ENCODE measurements at regions not wholly inside any gene's neighbourhood (a gene's known extent, or its start where the extent isn't known, plus 50 kb on each side); places are given as distances from the start of the nearest gene placed in this dataset.

- DNase-seq (ENCODE audit: low spot score) (no peak), ATAC-seq (ENCODE audit: low FRiP score) (no peak)
- no peak for TF ChIP-seq CTCF (IDR thresholded peaks at IDR 0.05)
Measured at GRCh38 chr6:48404927-48405326, 293.9 kb upstream of the PTCHD4 start.

DNA sequence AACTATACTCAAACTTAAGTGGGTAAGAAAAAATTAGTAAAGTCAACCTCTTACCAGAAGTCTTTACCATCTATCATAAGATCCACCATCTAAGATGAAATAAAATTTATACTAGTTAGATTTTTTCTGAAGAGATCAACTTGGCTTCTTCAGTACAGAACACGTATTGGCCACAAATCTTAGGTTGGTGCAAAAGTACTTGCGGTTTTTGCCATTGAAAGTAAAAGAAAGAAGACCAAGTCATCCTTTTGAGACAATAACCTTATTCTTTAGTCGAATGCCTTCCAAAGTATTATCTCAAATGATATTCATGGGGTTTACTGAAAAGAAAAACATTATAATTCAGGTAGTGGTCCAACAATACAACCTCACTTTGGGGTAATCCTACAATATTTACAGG lies 292.6 kb upstream of the PTCHD4 start:
- TF ChIP-seq CTCF (IDR thresholded peaks at IDR 0.05) = no peak
- ATAC-seq (ENCODE audit: low FRiP score) (no peak), DNase-seq (ENCODE audit: low spot score) (no peak)

GRCh38 chr6:48401016-48401415 lies 290.0 kb upstream of the PTCHD4 start:
- TF ChIP-seq CTCF (IDR thresholded peaks at IDR 0.05) = no peak
- ATAC-seq (ENCODE audit: low FRiP score) = no peak
- no peak for DNase-seq (ENCODE audit: low spot score)

DNA sequence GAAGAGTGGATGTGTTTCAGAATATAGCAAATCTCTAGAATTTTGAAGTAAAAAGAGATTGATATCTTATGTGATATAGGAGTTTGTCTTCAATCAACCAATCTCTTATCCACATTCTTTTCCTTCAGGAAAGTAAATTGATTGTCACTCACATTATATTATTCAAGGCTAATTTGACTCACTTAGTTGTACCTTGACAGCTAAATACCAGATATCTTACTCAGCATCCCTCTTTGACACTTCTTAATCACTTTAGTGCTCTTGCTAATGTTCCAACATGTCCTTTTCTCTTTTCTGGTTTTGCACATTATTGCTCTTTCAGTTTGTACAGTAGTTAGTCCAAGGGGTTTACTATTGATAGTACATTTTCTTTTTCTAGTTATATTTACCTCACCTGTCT lies 286.9 kb upstream of the PTCHD4 start:
- no peak for TF ChIP-seq CTCF (IDR thresholded peaks at IDR 0.05)
- DNase-seq (ENCODE audit: low spot score) (no peak), ATAC-seq (ENCODE audit: low FRiP score) (no peak)

DNA sequence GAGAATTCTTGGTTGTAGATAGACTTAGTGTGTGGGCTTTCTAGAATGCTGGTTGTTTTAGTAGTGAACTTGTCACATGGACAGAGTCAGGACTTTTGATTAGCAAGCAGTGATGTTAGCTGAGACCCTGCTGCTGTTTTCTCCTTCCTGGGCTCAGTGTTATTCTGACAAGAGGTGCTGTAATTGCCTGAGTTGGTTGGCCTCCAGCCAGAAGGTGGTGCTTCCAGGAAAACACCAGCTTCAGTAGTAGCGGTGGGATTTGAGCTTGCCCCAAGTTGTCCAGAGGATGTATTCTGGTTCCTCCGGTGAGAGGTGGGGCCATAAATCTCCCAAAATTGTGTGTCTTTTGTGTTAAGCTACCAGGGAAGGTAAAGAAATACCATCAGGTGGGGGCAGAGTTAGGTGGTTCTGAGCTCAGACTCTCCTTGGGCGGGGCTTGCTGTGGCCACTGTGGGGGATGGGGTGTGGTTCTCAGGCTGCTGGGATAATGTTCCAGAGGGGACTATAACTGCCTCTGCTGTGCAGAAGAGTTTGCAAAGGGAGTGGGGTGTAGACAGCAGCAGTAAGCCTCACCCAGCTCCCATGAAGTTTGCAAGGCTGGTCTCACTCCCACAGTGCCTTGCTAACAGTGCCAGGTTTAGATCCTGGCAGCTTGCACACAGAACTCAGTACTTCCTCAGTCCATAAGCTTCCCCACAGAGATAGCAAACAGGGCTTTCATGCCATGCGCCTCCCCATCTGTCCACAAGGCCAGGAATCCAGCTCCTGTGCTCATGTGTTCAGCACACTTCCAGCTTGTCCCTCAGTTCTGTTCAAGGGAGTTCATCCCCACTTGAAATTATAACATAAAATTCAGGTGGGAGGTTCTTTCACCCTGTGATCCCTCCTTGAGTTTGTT lies 278.4 kb upstream of the PTCHD4 start:
- no peak for ATAC-seq (ENCODE audit: low FRiP score)
- TF ChIP-seq CTCF (IDR thresholded peaks at IDR 0.05) = no peak
- DNase-seq (ENCODE audit: low spot score) = no peak

GRCh38 chr6:48388044-48388443 lies 277.0 kb upstream of the PTCHD4 start:
- no peak for DNase-seq (ENCODE audit: low spot score)
- no peak for ATAC-seq (ENCODE audit: low FRiP score)
- no peak for TF ChIP-seq CTCF (IDR thresholded peaks at IDR 0.05)

DNA sequence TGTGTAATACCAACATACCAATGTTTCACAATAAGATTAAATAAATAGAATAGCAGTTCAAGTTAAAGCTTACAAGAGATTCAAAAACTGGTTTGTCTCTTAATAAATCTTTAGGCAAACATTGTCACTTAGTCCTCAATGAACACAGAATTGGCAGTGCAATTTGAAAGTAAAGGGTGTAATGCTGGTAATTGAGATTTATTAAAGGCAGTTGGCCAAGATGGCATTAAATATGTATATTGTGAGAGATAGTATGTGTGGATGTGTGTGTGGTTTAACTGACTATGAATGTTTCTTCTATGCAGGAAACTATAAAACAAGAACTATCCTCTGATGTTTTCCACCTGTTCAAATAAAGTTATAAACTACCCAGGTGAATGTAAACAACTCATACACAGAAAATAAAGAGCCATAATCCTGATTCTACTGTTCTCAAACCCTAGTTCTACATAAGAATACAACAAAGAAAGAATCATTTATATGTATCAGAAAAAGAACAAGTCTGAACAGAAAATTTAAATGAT lies 267.9 kb upstream of the PTCHD4 start:
- DNase-seq (ENCODE audit: low spot score) (no peak), ATAC-seq (ENCODE audit: low FRiP score) (no peak)
- no peak for TF ChIP-seq CTCF (IDR thresholded peaks at IDR 0.05)

Data from omental fat pad (tissue), 3 donors.